Skeletal muscle satellite cell (primary cell): ENCODE measurements at regions not wholly inside any gene's neighbourhood (a gene's known extent, or its start where the extent isn't known, plus 50 kb on each side); places are given as distances from the start of the nearest gene placed in this dataset.

Experiments used
- H3K27me3 ChIP-seq: 2 replicates; pipeline ENCODE4 v1.7.0; 2013; ENCODE audit warnings: low read length; ENCODE audit not compliant: control insufficient read depth, insufficient read depth
- H3K36me3 ChIP-seq: 2 replicates; pipeline ENCODE4 v1.7.0; 2013; ENCODE audit warnings: mild to moderate bottlenecking, control low read depth, low read length; ENCODE audit not compliant: insufficient read depth
- H3K4me1 ChIP-seq: 2 replicates; pipeline ENCODE4 v1.7.0; 2013; ENCODE audit warnings: low read length; ENCODE audit not compliant: control insufficient read depth, insufficient read depth
- H3K4me2 ChIP-seq: 2 replicates; pipeline ENCODE4 v1.7.0; 2013; ENCODE audit warnings: mild to moderate bottlenecking, low read length
- H3K4me3 ChIP-seq: 2 replicates; pipeline ENCODE4 v1.7.0; 2013; ENCODE audit warnings: low read length
- H3K9ac ChIP-seq: 2 replicates; pipeline ENCODE4 v1.7.0; 2013; ENCODE audit warnings: mild to moderate bottlenecking, low read depth, low read length, moderate library complexity
- H3K9me3 ChIP-seq: replicated peaks from 2 replicates; pipeline ENCODE4 v1.7.0; 2013; ENCODE audit warnings: mild to moderate bottlenecking, control low read depth, low read length

GRCh38 chrX:110419512-110419911, 60.9 kb downstream of the RTL9 start:
- peaks cover 32% of the 10 kb centered on the region for H3K27me3 ChIP-seq
- no peak overlapping the region for H3K4me2 ChIP-seq
- H3K9ac ChIP-seq, result no peak overlapping the region
- no peak overlapping the region for H3K4me3 ChIP-seq
- no peaks in the 10 kb centered on the region for H3K9me3 ChIP-seq
- peaks cover 25% of the 10 kb centered on the region for H3K4me1 ChIP-seq
- H3K36me3 ChIP-seq, result no peaks in the 10 kb centered on the region

GRCh38 chrX:110420771-110421499, 62.3 kb downstream of the RTL9 start:
- H3K36me3 ChIP-seq, result no peaks in the 10 kb centered on the region
- no peak overlapping the region for H3K9ac ChIP-seq
- H3K4me3 ChIP-seq, result no peak overlapping the region
- peaks cover 11% of the 10 kb centered on the region for H3K4me1 ChIP-seq
- no peaks in the 10 kb centered on the region for H3K9me3 ChIP-seq
- no peak overlapping the region for H3K4me2 ChIP-seq
- H3K27me3 ChIP-seq, result peaks cover 40% of the 10 kb centered on the region

GRCh38 chrX:110421500-110422455, 63.1 kb downstream of the RTL9 start:
- H3K9me3 ChIP-seq, result no peaks in the 10 kb centered on the region
- no peaks in the 10 kb centered on the region for H3K36me3 ChIP-seq
- no peak overlapping the region for H3K9ac ChIP-seq
- peaks cover 10% of the 10 kb centered on the region for H3K4me1 ChIP-seq
- no peak overlapping the region for H3K4me3 ChIP-seq
- peaks cover 48% of the 10 kb centered on the region for H3K27me3 ChIP-seq
- H3K4me2 ChIP-seq, result no peak overlapping the region

- Histone ChIP-seq H3K4me3 (no peak overlapping the region), H3K27me3 (peaks cover 66% of the 10 kb centered on the region), H3K9me3 (no peaks in the 10 kb centered on the region), H3K4me1 (no peaks in the 10 kb centered on the region), H3K9ac (no peak overlapping the region), H3K36me3 (no peaks in the 10 kb centered on the region), H3K4me2 (no peak overlapping the region)
These were observed 66.8 kb downstream of the RTL9 start for GRCh38 chrX:110425222-110426154.

GRCh38 chrX:110426155-110426504, 67.5 kb downstream of the RTL9 start:
- no peaks in the 10 kb centered on the region for H3K9me3 ChIP-seq
- no peak overlapping the region for H3K9ac ChIP-seq
- H3K36me3 ChIP-seq, result no peaks in the 10 kb centered on the region
- H3K4me3 ChIP-seq, result no peak overlapping the region
- H3K4me1 ChIP-seq, result no peaks in the 10 kb centered on the region
- H3K4me2 ChIP-seq, result no peak overlapping the region
- H3K27me3 ChIP-seq, result peaks cover 65% of the 10 kb centered on the region

- Histone ChIP-seq H3K4me2 (no peak overlapping the region), H3K36me3 (no peaks in the 10 kb centered on the region), H3K4me3 (no peak overlapping the region), H3K4me1 (no peaks in the 10 kb centered on the region), H3K9ac (no peak overlapping the region), H3K27me3 (peaks cover 62% of the 10 kb centered on the region), H3K9me3 (no peaks in the 10 kb centered on the region)
These were observed 68.4 kb downstream of the RTL9 start for GRCh38 chrX:110427076-110427475.

- Histone ChIP-seq H3K9ac (no peak overlapping the region), H3K36me3 (no peaks in the 10 kb centered on the region), H3K4me1 (no peaks in the 10 kb centered on the region), H3K4me2 (no peak overlapping the region), H3K27me3 (peaks cover 70% of the 10 kb centered on the region), H3K4me3 (no peak overlapping the region), H3K9me3 (no peaks in the 10 kb centered on the region)
These were observed 69.5 kb downstream of the RTL9 start for GRCh38 chrX:110428144-110428543.

GRCh38 chrX:110430293-110431076, 71.8 kb downstream of the RTL9 start:
- no peaks in the 10 kb centered on the region for H3K36me3 ChIP-seq
- H3K9ac ChIP-seq, result no peak overlapping the region
- H3K9me3 ChIP-seq, result no peaks in the 10 kb centered on the region
- H3K27me3 ChIP-seq, result peaks cover 71% of the 10 kb centered on the region
- no peak overlapping the region for H3K4me2 ChIP-seq
- H3K4me3 ChIP-seq, result no peak overlapping the region
- no peaks in the 10 kb centered on the region for H3K4me1 ChIP-seq

GRCh38 chrX:110432091-110432905, 73.7 kb downstream of the RTL9 start:
- Histone ChIP-seq H3K9me3 (no peaks in the 10 kb centered on the region), H3K9ac (no peak overlapping the region), H3K4me3 (no peak overlapping the region), H3K27me3 (peaks cover 72% of the 10 kb centered on the region), H3K4me1 (no peaks in the 10 kb centered on the region), H3K4me2 (no peak overlapping the region), H3K36me3 (no peaks in the 10 kb centered on the region)

- Histone ChIP-seq H3K4me1 (no peaks in the 10 kb centered on the region), H3K4me3 (no peak overlapping the region)
These were observed 74.2 kb downstream of the RTL9 start for GRCh38 chrX:110432906-110433215.

More at GRCh38 chrX:110432906-110433215, 74.2 kb downstream of the RTL9 start:
- Histone ChIP-seq H3K27me3 (peaks cover 72% of the 10 kb centered on the region), H3K9me3 (no peaks in the 10 kb centered on the region), H3K4me2 (no peak overlapping the region), H3K36me3 (no peaks in the 10 kb centered on the region), H3K9ac (no peak overlapping the region)
